AG09319 (cell line): ENCODE measurements at regions not wholly inside any gene's neighbourhood (a gene's known extent, or its start where the extent isn't known, plus 50 kb on each side); places are given as distances from the start of the nearest gene placed in this dataset.

Source experiments
- DNase-seq: peaks from one replicate; pipeline ENCODE4 v3.0.0-alpha.2; 2010; ENCODE audit warnings: low read depth; ENCODE audit errors: extremely low read depth
- TF ChIP-seq, protein P1 (sequence below): IDR thresholded peaks from 2 replicates; pipeline ENCODE4 v1.5.1; 2011; ENCODE audit warnings: low read depth, mild to moderate bottlenecking, inconsistent platforms, low read length, moderate library complexity

DNA sequence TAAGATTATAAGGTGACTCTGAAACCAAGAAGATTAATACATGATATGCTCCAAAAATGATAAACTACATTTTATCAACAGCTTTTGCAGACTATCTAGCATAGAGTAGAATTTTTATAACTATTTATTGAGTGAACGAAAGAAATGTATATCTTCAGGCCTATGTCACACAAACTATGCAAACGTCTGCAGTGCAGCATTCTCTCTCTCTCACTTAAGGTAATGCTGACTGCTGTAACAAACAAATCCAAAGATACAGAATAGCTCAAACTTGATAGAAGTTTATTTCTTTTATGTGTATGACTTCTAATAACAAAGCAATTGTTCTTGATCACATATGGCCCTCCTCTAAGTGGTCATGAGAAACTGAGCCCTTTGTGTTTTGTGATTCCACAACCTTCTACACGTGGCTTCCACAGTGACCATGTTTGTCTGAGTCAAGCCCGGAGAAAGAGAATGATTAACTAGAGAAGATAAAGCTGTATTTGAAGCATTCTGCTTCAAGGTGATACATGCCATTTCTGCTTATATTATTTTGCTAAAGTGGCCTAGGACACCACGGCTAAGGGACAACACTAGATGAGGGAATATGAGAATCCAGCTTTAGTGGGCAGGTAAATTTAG, 1352.7 kb upstream of the TMEM132C start:
- TF ChIP-seq, protein P1, sequence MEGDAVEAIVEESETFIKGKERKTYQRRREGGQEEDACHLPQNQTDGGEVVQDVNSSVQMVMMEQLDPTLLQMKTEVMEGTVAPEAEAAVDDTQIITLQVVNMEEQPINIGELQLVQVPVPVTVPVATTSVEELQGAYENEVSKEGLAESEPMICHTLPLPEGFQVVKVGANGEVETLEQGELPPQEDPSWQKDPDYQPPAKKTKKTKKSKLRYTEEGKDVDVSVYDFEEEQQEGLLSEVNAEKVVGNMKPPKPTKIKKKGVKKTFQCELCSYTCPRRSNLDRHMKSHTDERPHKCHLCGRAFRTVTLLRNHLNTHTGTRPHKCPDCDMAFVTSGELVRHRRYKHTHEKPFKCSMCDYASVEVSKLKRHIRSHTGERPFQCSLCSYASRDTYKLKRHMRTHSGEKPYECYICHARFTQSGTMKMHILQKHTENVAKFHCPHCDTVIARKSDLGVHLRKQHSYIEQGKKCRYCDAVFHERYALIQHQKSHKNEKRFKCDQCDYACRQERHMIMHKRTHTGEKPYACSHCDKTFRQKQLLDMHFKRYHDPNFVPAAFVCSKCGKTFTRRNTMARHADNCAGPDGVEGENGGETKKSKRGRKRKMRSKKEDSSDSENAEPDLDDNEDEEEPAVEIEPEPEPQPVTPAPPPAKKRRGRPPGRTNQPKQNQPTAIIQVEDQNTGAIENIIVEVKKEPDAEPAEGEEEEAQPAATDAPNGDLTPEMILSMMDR, result no peak
- no peak for DNase-seq

- DNase-seq, result no peak
- TF ChIP-seq, protein P1, result no peak
Observed at GRCh38 chr12:126915309-126915708, 1351.7 kb upstream of the TMEM132C start.

DNA sequence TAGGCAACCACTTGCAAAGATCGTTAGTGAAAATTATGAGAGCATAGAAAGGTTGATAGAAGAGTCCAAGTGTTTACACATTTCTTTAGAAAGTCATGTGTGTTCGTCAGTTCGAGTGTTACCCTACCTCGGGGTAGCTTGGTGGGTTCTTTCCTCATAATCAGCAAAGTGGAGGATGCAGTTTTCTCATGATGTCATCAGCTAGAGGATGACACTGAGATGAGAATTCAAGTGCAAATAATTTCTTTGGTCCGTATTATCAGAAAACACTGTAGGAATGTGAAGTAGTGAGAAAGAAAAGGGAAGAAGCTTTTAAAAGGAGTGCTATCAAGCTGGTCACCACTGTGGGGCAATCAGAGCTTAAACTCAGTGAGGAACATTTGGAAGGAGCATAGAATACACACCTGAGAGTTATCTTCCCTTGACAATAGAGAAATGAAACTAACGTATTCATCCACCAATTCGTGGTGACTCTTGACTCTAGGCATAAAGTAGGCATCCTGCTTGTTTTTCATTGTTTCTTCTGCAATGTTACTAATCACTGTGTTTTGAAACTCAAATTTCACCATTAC, 1340.9 kb upstream of the TMEM132C start:
- TF ChIP-seq, protein P1, result no peak
- no peak for DNase-seq

DNA sequence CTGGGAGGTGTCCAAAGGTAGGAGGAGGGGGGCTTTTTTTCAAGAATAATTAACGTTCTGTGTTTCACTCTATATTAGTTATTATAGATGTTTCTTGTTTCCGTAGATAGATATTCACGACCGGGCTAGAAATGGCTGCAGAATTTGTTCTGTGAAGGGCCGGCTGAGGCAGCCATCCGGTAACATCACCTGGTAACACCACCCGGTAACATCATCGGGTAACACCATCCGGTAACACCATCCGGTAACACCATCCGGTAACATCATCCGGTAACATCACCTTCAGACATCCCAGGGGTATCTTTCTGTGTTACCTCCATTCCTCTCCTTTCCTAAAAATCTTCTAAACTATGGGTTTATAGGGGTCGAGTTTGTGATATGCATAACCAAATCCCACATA, 1336.7 kb upstream of the TMEM132C start:
- TF ChIP-seq, protein P1, result no peak
- DNase-seq, result no peak

DNA sequence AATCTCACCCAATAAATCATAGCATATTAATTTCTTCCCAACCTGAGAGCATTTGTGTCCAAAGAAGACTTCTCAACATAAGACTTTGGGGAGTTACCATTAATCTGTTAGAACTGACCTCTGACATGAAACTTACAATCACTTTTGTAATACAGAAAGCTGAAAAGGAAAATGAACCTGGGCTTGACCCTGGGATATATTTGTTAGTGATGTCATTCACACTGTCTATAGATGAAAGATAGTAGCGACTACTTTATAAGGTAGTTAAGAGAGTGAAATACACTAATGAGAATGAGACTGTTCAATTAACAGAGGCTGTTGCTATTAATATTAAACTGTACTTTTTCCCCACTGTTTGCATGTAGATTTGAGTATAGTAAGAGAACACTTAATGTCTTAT, 1334.8 kb upstream of the TMEM132C start:
- no peak for DNase-seq
- TF ChIP-seq, protein P1, result no peak

DNA sequence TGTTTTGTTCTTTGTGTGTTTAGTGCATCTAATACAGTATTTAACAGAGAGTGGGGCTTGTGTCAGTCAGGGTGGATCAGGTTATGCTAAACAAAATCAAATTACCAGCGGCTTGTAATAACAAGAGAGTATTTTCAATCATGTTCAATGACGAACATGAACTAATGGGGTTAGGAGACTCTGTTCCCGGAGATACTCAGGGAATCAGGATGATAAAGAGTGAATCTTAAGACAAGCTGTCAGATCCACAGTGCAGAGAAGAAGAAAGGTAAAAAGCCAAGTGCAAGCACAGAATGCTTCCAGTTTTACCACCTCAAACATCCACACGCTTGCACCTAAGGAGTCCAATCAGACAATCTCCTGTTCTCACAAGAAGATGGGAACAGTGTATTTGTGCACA, 1331.5 kb upstream of the TMEM132C start:
- TF ChIP-seq, protein P1, result no peak

GRCh38 chr12:126936181-126936851, 1330.7 kb upstream of the TMEM132C start:
- TF ChIP-seq, protein P1, result no peak
- DNase-seq, result no peak

More for the DNA sequence above, 1331.5 kb upstream of the TMEM132C start:
- no peak for DNase-seq
